ENCODE measurements at regions not wholly inside any gene's neighbourhood (a gene's known extent, or its start where the extent isn't known, plus 50 kb on each side); places are given as distances from the start of the nearest gene placed in this dataset.

- no peak overlapping the region for H3K4me3 ChIP-seq
- H3K27me3 ChIP-seq, result peaks cover 4% of the 10 kb centered on the region
- no peaks in the 10 kb centered on the region for H3K36me3 ChIP-seq
- H3K9me3 ChIP-seq, result no peaks in the 10 kb centered on the region
- peaks cover 24% of the 10 kb centered on the region for H3K4me1 ChIP-seq
- TF ChIP-seq POLR2AphosphoS5 (IDR thresholded peaks at IDR 0.05) (no peak), POLR2A (IDR thresholded peaks at IDR 0.05) (no peak), CTCF (IDR thresholded peaks at IDR 0.05) (no peak), EP300 (IDR thresholded peaks at IDR 0.05) (no peak)
- DNase-seq (ENCODE audit: low spot score in 2 of 2), result no peak
- no peak overlapping the region for H3K27ac ChIP-seq
- 56% methylated on average over 4 of the region's 4 CpGs for WGBS
Observed at GRCh38 chr21:41628256-41628655, 120.3 kb upstream of the TMPRSS2 start.

- peaks cover 4% of the 10 kb centered on the region for H3K27me3 ChIP-seq
- H3K4me3 ChIP-seq, result no peak overlapping the region
- no peaks in the 10 kb centered on the region for H3K36me3 ChIP-seq
- no peak for TF ChIP-seq POLR2A (IDR thresholded peaks at IDR 0.05)
- TF ChIP-seq CTCF (IDR thresholded peaks at IDR 0.05), result no peak
- no peak for TF ChIP-seq POLR2AphosphoS5 (IDR thresholded peaks at IDR 0.05)
- TF ChIP-seq EP300 (IDR thresholded peaks at IDR 0.05), result no peak
- no peak for DNase-seq (ENCODE audit: low spot score in 2 of 2)
- WGBS, result 88% methylated on average over 2 of the region's 2 CpGs
- H3K9me3 ChIP-seq, result no peaks in the 10 kb centered on the region
- H3K4me1 ChIP-seq, result peaks cover 19% of the 10 kb centered on the region
- no peak overlapping the region for H3K27ac ChIP-seq
Observed at GRCh38 chr21:41627428-41627827, 119.5 kb upstream of the TMPRSS2 start.

- peaks cover 4% of the 10 kb centered on the region for H3K27me3 ChIP-seq
- DNase-seq (ENCODE audit: low spot score in 2 of 2), result no peak
- H3K4me1 ChIP-seq, result peaks cover 18% of the 10 kb centered on the region
- WGBS, result 75% methylated on average over 6 of the region's 6 CpGs
- no peaks in the 10 kb centered on the region for H3K36me3 ChIP-seq
- TF ChIP-seq EP300 (IDR thresholded peaks at IDR 0.05), result no peak
- TF ChIP-seq CTCF (IDR thresholded peaks at IDR 0.05), result no peak
- no peak for TF ChIP-seq POLR2A (IDR thresholded peaks at IDR 0.05)
- no peak for TF ChIP-seq POLR2AphosphoS5 (IDR thresholded peaks at IDR 0.05)
- H3K27ac ChIP-seq, result no peak overlapping the region
- no peak overlapping the region for H3K4me3 ChIP-seq
- H3K9me3 ChIP-seq, result no peaks in the 10 kb centered on the region
Observed at GRCh38 chr21:41626021-41626420, 118.1 kb upstream of the TMPRSS2 start.

- no peaks in the 10 kb centered on the region for H3K9me3 ChIP-seq
- no peak overlapping the region for H3K4me3 ChIP-seq
- 80% methylated on average over 4 of the region's 4 CpGs for WGBS
- no peak for TF ChIP-seq EP300 (IDR thresholded peaks at IDR 0.05)
- no peak for TF ChIP-seq POLR2A (IDR thresholded peaks at IDR 0.05)
- no peak for TF ChIP-seq POLR2AphosphoS5 (IDR thresholded peaks at IDR 0.05)
- no peak for TF ChIP-seq CTCF (IDR thresholded peaks at IDR 0.05)
- H3K27ac ChIP-seq, result no peak overlapping the region
- peaks cover 4% of the 10 kb centered on the region for H3K27me3 ChIP-seq
- peaks cover 17% of the 10 kb centered on the region for H3K4me1 ChIP-seq
- no peaks in the 10 kb centered on the region for H3K36me3 ChIP-seq
- no peak for DNase-seq (ENCODE audit: low spot score in 2 of 2)
Observed at GRCh38 chr21:41625428-41625827, 117.5 kb upstream of the TMPRSS2 start.

- H3K27me3 ChIP-seq, result peaks cover 4% of the 10 kb centered on the region
- H3K9me3 ChIP-seq, result no peaks in the 10 kb centered on the region
- DNase-seq (ENCODE audit: low spot score in 2 of 2), result no peak
- no peaks in the 10 kb centered on the region for H3K36me3 ChIP-seq
- no peak overlapping the region for H3K27ac ChIP-seq
- no peak for TF ChIP-seq EP300 (IDR thresholded peaks at IDR 0.05)
- no peak for TF ChIP-seq POLR2AphosphoS5 (IDR thresholded peaks at IDR 0.05)
- TF ChIP-seq POLR2A (IDR thresholded peaks at IDR 0.05), result no peak
- TF ChIP-seq CTCF (IDR thresholded peaks at IDR 0.05), result no peak
- H3K4me1 ChIP-seq, result peaks cover 20% of the 10 kb centered on the region
- 80% methylated on average over 7 of the region's 7 CpGs for WGBS
- no peak overlapping the region for H3K4me3 ChIP-seq
Observed at GRCh38 chr21:41624674-41625310, 116.8 kb upstream of the TMPRSS2 start.

All from suprapubic skin (tissue), 4 donors.